Liver (tissue), 3 donors: ENCODE measurements at regions not wholly inside any gene's neighbourhood (a gene's known extent, or its start where the extent isn't known, plus 50 kb on each side); places are given as distances from the start of the nearest gene placed in this dataset.

Experiments
- CTCF ChIP-seq: fragments of 150-350 bp; IDR thresholded peaks from 2 replicates; pipeline ENCODE4 v1.5.1; 2017; ENCODE audit warnings: improper control_type of control experiment, low read depth, low read length; ENCODE audit not compliant: missing input control
- FOXA2 ChIP-seq: IDR thresholded peaks from 2 replicates; pipeline ENCODE4 v1.6.1; 2016; ENCODE audit warnings: antibody characterized with exemption
- GABPA ChIP-seq, 2 donors: IDR thresholded peaks in 1 of 2; conservative IDR thresholded peaks in 1 of 2; 2 replicates each; pipeline ENCODE4 v1.6.1; 2016; ENCODE audit warnings: antibody characterized with exemption in 2 of 2, mild to moderate bottlenecking in 1 of 2, moderate library complexity in 1 of 2
- RAD21 ChIP-seq, 2 donors: IDR thresholded peaks; 2 replicates each; pipeline ENCODE4 v1.6.1; 2016; ENCODE audit warnings: antibody characterized with exemption in 2 of 2, mild to moderate bottlenecking in 2 of 2
- YY1 ChIP-seq: IDR thresholded peaks from 2 replicates; pipeline ENCODE4 v1.6.1; 2016; ENCODE audit warnings: antibody characterized with exemption, mild to moderate bottlenecking
- donor health status: healthy.
- donor health status: healthy.

- TF ChIP-seq YY1 (no peak), CTCF (no peak), GABPA (IDR thresholded peaks at IDR 0.05 in 1 of 2, conservative IDR thresholded peaks at IDR 0.05 in 1 of 2) (no peak), RAD21 (IDR thresholded peaks at IDR 0.05) (no peak), FOXA2 (no peak)
These were observed 86.7 kb upstream of the MARK1 start for GRCh38 chr1:220441211-220441610.
